ENCODE measurements at regions not wholly inside any gene's neighbourhood (a gene's known extent, or its start where the extent isn't known, plus 50 kb on each side); places are given as distances from the start of the nearest gene placed in this dataset.

DNA sequence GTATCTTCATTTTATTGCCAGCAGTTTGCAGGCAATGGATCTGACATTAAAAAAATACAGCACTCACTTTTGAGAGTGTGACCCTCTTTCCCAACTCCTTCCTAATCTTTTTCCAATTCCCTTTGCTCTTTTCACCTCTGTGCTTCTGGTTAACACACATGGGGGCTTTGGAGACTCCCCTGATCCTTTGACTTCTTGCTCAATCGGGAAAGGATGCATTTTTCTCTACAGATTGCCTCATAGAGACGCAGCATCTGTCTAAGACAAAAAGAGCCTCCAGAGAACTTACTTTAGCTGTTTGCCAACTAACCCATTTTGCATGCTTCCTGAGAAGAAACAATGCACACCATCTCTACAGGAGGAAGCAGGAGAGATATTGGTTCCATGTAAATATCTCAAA, 378.3 kb downstream of the PBX1 start:
- DNase-seq = no peak

DNA sequence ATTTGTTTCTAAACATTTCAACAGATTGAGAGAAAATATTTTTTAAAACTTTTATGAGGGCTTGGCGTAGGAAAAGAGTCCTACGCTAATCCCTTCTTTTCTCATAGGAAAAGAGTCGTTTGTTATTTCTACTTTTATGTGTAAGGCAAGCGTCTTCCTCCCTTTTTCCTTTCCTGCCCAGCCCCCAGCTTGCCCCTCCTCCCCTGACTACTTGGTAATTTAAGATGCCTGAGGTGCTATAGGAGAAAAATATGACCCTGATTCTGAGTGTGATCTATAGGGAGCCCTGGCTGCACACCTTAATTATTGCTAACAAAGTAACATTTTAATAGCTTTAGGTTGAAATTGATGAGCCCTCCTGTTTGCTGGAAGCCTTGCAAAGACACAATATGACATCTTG, 373.6 kb downstream of the PBX1 start:
- no peak for DNase-seq

DNA sequence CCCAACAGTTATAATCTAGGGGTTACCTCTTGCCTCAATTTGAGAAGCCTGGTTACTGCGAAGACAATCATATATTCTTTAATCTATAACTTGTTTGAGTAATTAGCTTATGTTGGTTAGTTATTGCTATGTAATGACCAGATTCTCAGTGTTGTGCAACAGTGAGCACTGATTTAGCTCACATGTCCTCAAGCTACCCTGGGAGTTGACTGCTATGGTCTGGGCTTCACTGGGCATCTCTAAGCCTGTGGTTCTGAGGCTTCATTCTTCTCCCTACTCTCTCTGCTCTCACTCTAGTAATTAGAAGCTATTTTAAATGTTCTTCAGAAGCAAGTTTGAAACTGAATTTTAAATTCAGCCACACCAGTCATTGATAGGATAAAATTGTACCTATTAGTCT, 371.8 kb downstream of the PBX1 start:
- DNase-seq = no peak

GRCh38 chr1:164930241-164930640, 371.3 kb downstream of the PBX1 start:
- no peak for DNase-seq

- no peak for DNase-seq
Observed at GRCh38 chr1:164928232-164928812, 369.3 kb downstream of the PBX1 start.

GRCh38 chr1:164926107-164926506, 367.1 kb downstream of the PBX1 start:
- DNase-seq = no peak

GRCh38 chr1:164922585-164922984, 363.6 kb downstream of the PBX1 start:
- no peak for DNase-seq

DNA sequence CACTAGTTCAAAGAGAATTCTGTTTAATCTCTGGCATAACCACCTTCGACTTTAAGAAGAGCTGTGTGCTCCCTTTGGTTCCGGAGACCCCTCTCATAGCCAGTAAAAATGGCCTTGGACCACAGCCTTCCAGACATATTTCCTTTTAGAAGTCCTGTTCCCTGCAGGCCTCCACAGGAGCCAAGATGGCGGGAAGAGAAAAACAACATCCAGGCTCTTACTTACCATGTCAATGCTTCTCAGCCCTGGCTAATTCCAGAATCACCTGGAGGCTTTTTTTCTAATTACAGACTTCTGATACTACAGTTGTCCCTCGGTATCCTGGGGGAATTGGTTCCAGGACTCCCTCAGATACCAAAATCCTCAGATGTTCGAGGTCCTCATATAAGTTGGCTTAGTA, 362.5 kb downstream of the PBX1 start:
- no peak for DNase-seq

DNA sequence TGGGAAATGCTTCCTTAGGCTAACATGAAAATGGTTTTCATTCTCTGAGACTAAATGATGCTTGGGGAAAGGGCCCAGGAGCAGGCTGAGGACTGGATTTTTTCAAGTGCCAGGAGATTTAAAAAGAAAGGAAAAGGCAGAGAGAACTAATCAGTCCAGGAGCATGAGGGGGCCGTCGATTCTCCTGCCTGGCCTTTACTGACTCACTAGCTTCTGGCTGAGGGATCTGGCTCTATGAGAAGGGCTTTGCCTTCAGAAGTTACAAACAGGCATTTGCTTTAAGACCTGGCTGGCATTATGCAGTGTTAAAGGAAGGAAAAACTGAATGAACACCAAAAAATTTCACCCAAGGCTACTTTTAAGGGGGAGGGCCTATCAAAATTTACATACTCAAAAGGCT, 359.2 kb downstream of the PBX1 start:
- no peak for DNase-seq

DNA sequence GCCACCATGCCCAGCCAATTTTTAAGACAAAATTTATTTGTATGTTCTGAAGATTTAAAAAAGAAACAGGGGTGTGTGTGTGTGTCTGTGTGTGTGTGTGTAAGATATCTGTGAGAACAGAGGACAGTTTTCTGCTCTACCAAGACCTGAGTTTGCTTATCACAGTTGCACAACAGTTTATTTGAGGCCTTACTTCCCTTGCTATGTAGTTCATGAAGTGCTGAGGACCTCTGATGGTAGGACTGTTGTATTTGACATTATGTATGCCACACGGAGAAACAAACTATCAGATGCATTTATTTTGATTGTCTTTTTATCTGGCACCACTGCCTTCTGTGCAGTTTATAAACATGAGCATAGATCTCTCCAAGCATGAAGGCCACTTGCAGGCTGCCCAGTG, 355.2 kb downstream of the PBX1 start:
- peak; percentile 10 for DNase-seq

- DNase-seq = no peak
Observed at GRCh38 chr1:164912290-164912689, 353.3 kb downstream of the PBX1 start.

DNA sequence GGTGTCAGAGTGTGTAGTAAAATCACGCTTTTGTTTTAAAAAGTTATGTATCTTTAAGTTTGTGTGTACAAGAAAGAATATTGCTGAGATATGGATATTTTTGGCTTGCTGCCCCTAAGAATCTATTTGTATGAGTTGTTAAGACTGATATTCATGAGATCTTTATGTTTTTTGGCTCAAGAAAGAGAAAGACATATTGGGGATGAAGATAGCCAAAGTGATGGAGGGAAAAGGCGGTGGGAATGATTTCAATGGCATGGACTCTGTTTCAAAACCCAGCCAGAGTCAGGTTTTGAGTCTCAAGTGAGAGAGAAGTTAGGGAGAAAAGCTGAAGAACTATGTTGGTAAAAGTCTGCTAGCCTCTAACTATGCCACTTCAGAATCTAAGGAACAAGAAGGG, 351.7 kb downstream of the PBX1 start:
- DNase-seq = no peak

- no peak for DNase-seq
Observed at GRCh38 chr1:164907666-164908065, 348.7 kb downstream of the PBX1 start.

GRCh38 chr1:164905869-164906268, 346.9 kb downstream of the PBX1 start:
- peak; percentile 11 for DNase-seq

- DNase-seq = no peak
Observed at GRCh38 chr1:164902491-164902890, 343.5 kb downstream of the PBX1 start.
